GM12864 (cell line): ENCODE measurements at regions not wholly inside any gene's neighbourhood (a gene's known extent, or its start where the extent isn't known, plus 50 kb on each side); places are given as distances from the start of the nearest gene placed in this dataset.

ENCODE experiments used
- DNase-seq: peaks from one replicate; pipeline ENCODE4 v3.0.0-alpha.2; 2011; ENCODE audit warnings: low read depth
- H3K4me3 ChIP-seq: 2 replicates; pipeline ENCODE4 v1.5.1; 2011; ENCODE audit warnings: mild to moderate bottlenecking, low read depth, low read length, control low read depth
- CTCF ChIP-seq: IDR thresholded peaks from 2 replicates; pipeline ENCODE4 v1.5.1; 2011; ENCODE audit warnings: low read depth, mild to moderate bottlenecking, moderate library complexity, low read length, control low read depth, inconsistent platforms; ENCODE audit errors: missing control alignments

GRCh38 chr16:86697715-86698114, 119.4 kb downstream of the FOXL1 start:
- TF ChIP-seq CTCF, result no peak
- no peak for DNase-seq
- H3K4me3 ChIP-seq, result no peak overlapping the region

- TF ChIP-seq CTCF, result no peak
- DNase-seq, result no peak
- no peak overlapping the region for H3K4me3 ChIP-seq
Measured at GRCh38 chr16:86700046-86700945, 121.9 kb downstream of the FOXL1 start.

GRCh38 chr16:86701286-86701975, 123.1 kb downstream of the FOXL1 start:
- TF ChIP-seq CTCF, result no peak
- DNase-seq, result no peak
- H3K4me3 ChIP-seq, result no peak overlapping the region

GRCh38 chr16:86702824-86703588, 124.7 kb downstream of the FOXL1 start:
- no peak for DNase-seq
- H3K4me3 ChIP-seq, result no peak overlapping the region
- no peak for TF ChIP-seq CTCF

- no peak for DNase-seq
- H3K4me3 ChIP-seq, result no peak overlapping the region
- no peak for TF ChIP-seq CTCF
Measured at GRCh38 chr16:86704516-86704915, 126.2 kb downstream of the FOXL1 start.

DNA sequence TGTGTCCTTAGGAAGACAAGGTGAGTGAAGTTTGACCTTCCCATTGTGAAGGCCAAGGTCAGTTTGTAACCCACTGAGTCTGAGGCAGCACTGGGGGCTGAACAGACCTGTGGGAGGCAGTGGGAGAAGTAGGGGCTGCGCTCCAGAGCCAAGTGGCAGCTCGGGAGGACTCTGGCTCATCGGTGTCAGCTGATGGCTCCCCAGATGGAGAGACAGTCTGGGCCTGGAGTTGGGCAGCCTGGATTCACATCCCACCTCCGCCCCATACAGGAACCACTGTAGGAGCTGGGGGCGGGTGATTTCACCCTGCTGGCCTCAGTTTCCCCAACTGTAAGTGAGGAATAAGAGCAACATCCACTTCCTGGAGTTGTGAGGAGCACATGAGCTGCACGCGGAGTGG, 128.4 kb downstream of the FOXL1 start:
- no peak for DNase-seq
- no peak for TF ChIP-seq CTCF
- H3K4me3 ChIP-seq, result no peak overlapping the region
